GOT3 (cell line): ENCODE measurements at regions not wholly inside any gene's neighbourhood (a gene's known extent, or its start where the extent isn't known, plus 50 kb on each side); places are given as distances from the start of the nearest gene placed in this dataset.

Source experiments
- DNase-seq: peaks from one replicate; lab custom pipeline; 2025; ENCODE audit warnings: mixed read lengths; lab: John Stamatoyannopoulos, UW

GRCh38 chr12:87793131-87793530 is 236.1 kb downstream of the C12orf50 start:
- DNase-seq, result no peak

GRCh38 chr12:87784350-87784749 is 244.9 kb downstream of the C12orf50 start:
- DNase-seq, result no peak

DNA sequence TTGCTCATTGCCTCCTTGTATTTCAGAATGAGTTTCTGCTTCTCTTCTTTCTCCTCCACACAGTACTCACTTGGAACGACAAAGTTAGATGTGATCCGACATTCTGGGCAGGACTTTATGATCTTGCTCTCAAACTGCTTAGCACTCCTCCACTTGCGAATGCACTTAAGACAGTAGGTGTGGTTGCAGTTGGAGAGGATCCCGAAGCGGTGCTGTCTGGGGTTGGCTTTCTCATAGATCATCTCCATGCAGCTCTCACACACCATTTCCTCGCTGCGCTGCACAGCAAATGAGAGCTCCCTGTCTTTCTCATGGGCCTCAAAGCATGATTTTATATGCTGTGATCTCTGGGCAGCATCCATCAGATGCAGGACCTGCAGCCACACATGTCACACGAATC is 245.7 kb downstream of the C12orf50 start:
- no peak for DNase-seq

- no peak for DNase-seq
These were observed 246.4 kb downstream of the C12orf50 start for GRCh38 chr12:87782838-87783237.

GRCh38 chr12:87779858-87780498 is 249.2 kb downstream of the C12orf50 start:
- no peak for DNase-seq

GRCh38 chr12:87779016-87779415 is 250.2 kb downstream of the C12orf50 start:
- DNase-seq, result no peak

DNA sequence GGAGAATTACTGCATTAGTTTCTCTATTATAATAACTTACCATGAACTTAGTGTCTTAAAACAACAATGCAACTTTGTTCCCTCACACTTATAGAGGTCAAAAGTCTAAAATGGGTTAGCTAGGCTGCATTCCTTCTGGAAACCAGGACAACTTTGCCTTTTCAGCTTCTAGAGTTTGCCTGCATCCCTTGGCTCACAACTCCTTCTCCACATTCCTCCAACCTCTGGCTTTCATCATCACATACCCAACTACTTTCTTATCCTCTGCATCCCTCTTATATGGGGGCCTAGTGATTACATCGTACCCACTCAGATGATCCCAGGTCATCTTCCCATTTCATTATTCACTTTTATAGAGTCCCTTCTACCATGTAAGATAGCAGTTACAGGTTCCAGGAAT is 251.1 kb downstream of the C12orf50 start:
- no peak for DNase-seq

GRCh38 chr12:87775784-87776183 is 253.4 kb downstream of the C12orf50 start:
- no peak for DNase-seq

- DNase-seq, result no peak
These were observed 254.2 kb downstream of the C12orf50 start for GRCh38 chr12:87775051-87775450.

DNA sequence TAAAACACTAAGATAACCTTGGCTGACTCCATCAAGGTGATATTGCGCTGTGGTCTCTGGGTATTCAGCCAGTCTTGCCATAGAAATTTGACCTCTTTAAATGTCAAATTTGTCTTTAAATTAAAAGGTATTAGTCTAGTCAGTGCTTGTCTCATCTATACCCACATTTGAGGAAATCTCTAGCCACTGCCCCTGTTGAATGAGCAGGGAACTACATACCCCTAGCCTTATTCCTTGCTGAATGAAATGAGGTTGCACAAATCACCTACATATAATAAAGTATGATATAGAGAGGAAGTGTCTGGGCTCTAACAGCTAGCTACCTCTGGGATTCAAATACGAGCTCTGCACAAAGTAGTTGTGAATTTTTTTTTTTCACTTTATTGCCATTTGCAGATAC is 256.8 kb downstream of the C12orf50 start:
- DNase-seq, result no peak

DNA sequence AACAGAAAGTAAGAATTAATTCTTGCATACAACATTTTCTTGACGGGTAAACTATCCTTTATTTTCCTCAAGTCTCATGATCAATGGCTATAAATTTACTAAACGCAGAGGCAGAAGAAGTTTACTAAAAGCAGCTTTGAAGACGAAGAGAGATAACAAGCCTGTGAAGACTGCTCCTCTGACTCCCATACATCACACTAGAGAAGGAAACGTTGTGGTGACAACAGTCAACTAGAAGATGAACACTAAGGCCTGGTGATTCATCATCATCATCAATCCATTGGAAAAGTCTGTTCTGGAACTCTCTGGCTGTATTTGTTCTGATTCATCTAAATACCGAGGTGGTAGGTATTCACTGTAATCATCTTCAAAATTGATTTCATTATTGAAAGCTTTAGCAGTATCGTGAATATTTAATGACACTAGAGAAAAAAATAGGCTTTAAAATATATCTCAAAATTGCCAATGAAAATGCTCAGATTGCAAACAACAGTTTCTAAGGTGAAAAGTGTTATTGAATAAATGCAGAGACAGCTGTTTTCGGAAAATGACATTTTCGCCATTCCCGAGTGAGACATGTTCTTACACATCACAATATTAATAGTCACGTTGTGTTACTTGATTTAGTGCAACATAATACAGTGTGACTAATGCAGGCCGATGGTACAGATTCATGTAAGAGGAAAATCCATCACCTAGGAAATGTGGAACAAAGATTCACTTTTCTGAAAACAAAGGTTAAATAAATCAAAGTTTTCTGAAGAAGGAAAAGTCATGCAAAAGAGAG is 260.5 kb downstream of the C12orf50 start:
- DNase-seq, result no peak

GRCh38 chr12:87766044-87766443 is 263.2 kb downstream of the C12orf50 start:
- DNase-seq, result no peak

GRCh38 chr12:87760943-87761342 is 268.3 kb downstream of the C12orf50 start:
- DNase-seq, result no peak

DNA sequence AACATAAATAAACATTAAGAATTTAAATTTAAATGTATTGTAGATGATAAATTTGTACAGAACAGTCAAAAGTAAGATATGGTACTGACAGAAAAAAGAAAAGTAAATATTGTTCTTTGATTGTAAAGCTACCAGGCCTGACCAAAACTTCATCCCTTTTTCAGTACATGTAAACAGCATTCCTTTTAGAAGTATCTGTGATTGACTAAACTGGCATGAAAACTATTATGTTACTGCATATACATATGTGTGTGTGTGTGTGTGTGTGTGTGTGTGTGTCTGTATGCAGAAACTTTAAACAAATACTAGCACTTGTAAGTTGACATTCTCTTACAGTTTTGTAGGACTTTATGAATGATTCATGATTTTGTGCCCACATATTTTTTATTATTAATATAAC is 270.9 kb downstream of the C12orf50 start:
- DNase-seq, result no peak

DNA sequence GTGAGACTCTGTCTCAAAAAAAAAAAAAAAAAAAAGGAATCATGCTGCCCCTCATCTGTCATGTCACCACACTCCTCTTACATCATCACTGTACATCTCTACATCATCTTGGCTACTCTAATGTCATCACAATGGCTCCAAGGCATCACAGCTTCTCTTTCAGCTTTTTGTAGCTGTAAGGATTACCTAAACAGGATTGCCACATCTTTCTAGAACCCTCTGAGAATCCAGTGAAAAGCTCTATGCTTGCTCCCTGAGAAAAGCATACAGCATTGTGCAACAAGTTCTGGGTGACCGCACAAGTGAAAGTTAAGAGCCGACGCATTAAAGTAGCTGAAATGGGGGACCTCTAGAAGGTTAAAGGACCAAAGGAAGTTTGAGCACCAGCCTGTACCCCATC is 272.5 kb downstream of the C12orf50 start:
- DNase-seq, result no peak

DNA sequence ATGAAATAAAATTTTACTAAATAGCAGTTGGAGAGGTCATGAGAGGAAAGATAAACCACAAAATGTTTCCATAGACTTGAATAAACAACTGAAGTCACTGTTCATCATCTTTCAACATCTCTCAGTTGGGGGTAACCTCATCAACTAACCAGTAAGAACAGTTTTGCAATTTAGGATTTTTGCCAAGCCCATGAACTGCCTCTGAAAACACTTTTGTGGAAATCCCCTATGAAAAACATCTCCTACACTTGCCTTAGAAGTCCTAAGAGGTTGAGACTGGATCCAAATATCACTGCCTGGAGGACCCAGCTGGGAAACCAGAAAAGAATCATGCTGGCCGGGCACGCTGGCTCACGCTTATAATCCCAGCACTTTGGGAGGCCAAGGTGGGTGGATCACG is 273.1 kb downstream of the C12orf50 start:
- DNase-seq, result no peak

DNA sequence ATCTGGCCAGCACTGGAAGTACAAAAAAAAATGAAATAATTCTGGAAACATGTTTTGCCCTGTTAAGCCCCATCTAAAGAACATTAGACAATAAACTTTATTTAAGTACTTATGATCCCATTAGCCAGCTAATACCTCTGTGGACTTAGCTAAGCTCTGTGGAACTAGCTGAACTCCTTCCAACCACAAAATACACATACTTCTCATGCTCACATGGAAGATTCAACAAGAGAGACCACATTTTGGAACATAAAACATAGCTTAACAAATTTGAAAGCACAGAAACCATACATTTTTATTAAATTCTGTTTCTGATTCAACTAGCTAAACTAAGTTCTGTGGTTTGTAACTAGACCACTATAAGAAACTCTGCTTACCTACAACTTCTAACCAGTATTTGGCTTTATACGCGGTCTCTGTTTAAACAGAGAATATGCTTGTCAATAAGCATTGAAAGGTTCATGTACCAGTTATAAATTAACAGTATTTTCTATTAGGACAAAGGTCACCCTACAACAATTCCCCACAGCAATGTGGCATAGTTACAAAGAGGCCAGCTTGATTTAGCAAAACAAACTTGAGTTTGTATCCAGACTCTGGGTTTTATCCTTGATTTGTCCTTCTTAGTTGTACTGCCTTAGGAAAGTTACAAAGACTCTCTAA is 300.1 kb downstream of the C12orf50 start:
- DNase-seq, result no peak

- no peak for DNase-seq
These were observed 308.2 kb downstream of the C12orf50 start for GRCh38 chr12:87720967-87721366.

GRCh38 chr12:87704374-87704773 is 324.8 kb downstream of the C12orf50 start:
- DNase-seq, result no peak

GRCh38 chr12:87690236-87690810 is 338.9 kb downstream of the C12orf50 start:
- DNase-seq, result no peak

GRCh38 chr12:87689196-87689595 is 340.0 kb downstream of the C12orf50 start:
- DNase-seq, result no peak

DNA sequence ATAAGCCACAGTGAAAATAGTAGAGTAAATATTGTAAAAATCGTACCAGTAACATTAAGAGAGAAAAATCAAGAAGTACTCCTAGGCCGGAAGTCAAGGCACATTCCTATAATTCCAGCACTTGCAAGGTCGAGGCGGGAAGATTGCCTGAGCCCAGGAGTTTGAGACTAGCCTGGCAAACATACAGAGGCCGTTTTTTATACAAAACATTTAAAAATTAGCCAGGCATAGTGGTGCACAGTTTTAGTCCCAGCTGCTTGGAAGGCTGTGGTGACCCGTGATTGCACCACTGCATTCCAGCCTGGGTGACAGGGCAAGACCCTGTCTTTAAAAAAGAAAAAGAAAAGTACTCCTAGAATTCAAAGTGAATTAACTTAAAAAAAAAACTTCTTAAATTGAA is 341.8 kb downstream of the C12orf50 start:
- no peak for DNase-seq

- no peak for DNase-seq
These were observed 343.5 kb downstream of the C12orf50 start for GRCh38 chr12:87685696-87686095.
